Thymus (tissue), 11 donors: ENCODE measurements at regions not wholly inside any gene's neighbourhood (a gene's known extent, or its start where the extent isn't known, plus 50 kb on each side); places are given as distances from the start of the nearest gene placed in this dataset.

ENCODE experiments used
- DNase-seq, 9 donors: peaks; one replicate each; pipeline ENCODE4 v3.0.0-alpha.2; 2013; ENCODE audit warnings: low spot score in 9 of 9, low read depth in 6 of 9, missing footprints in 1 of 9
- H3K27ac ChIP-seq, 2 donors: one replicate each; pipeline ENCODE4 v1.5.1; 2013; ENCODE audit warnings: control low read depth in 1 of 2, low read depth in 1 of 2, low read length in 1 of 2, mild to moderate bottlenecking in 1 of 2, moderate library complexity in 1 of 2
- H3K27me3 ChIP-seq, 2 donors: one replicate each; pipeline ENCODE4 v1.5.1; 2013; ENCODE audit warnings: low read length in 1 of 2; ENCODE audit not compliant: control insufficient read depth in 2 of 2, insufficient read depth in 1 of 2
- H3K36me3 ChIP-seq, 2 donors: one replicate each; pipeline ENCODE4 v1.5.1; 2013; ENCODE audit warnings: low read length in 1 of 2, mild to moderate bottlenecking in 1 of 2, moderate library complexity in 1 of 2; ENCODE audit not compliant: control insufficient read depth in 2 of 2, insufficient read depth in 2 of 2
- H3K4me1 ChIP-seq, 2 donors: one replicate each; pipeline ENCODE4 v1.5.1; 2013; ENCODE audit warnings: low read length in 2 of 2; ENCODE audit not compliant: control insufficient read depth in 2 of 2, insufficient read depth in 2 of 2
- H3K4me3 ChIP-seq, 2 donors: one replicate each; pipeline ENCODE4 v1.5.1; 2013; ENCODE audit warnings: low read length in 2 of 2, control low read depth in 1 of 2, mild to moderate bottlenecking in 1 of 2
- H3K9me3 ChIP-seq, 2 donors: one replicate each; pipeline ENCODE4 v1.5.1; 2013; ENCODE audit warnings: low read length in 1 of 2, mild to moderate bottlenecking in 1 of 2; ENCODE audit not compliant: control insufficient read depth in 2 of 2, insufficient read depth in 1 of 2
- WGBS: extraction: QIAGEN DNeasy Blood & Tissue Kit; methylation state at CpG from one replicate; pipeline ENCODE4 v1.1.7; 2013; 5-methylcytosine and 5-hydroxymethylcytosine counted together
- donor health status: healthy.

- DNase-seq = no peak
- 80% methylated on average over 5 of the region's 5 CpGs for WGBS
- H3K4me1 ChIP-seq = no peaks in the 10 kb centered on the region
- no peaks in the 10 kb centered on the region for H3K36me3 ChIP-seq
- H3K9me3 ChIP-seq = no peaks in the 10 kb centered on the region
- H3K4me3 ChIP-seq = no peak overlapping the region
- H3K27me3 ChIP-seq = no peaks in the 10 kb centered on the region
- H3K27ac ChIP-seq = no peak overlapping the region
Observed at GRCh38 chr1:170284951-170285350, 139.2 kb downstream of the NTMT2 start.

- Histone ChIP-seq H3K4me3 (no peak overlapping the region), H3K4me1 (no peaks in the 10 kb centered on the region), H3K27me3 (no peaks in the 10 kb centered on the region), H3K27ac (no peak overlapping the region), H3K9me3 (no peaks in the 10 kb centered on the region), H3K36me3 (no peaks in the 10 kb centered on the region)
- DNase-seq = no peak
- 90% methylated on average over 3 of the region's 3 CpGs for WGBS
Observed at GRCh38 chr1:170288155-170288554, 142.4 kb downstream of the NTMT2 start.

- no peaks in the 10 kb centered on the region for H3K9me3 ChIP-seq
- no peaks in the 10 kb centered on the region for H3K27me3 ChIP-seq
- no peaks in the 10 kb centered on the region for H3K4me1 ChIP-seq
- no peaks in the 10 kb centered on the region for H3K36me3 ChIP-seq
- no peak overlapping the region for H3K27ac ChIP-seq
- no peak overlapping the region for H3K4me3 ChIP-seq
- WGBS = 91% methylated on average over 1 of the region's 1 CpG
- DNase-seq = no peak
Observed at GRCh38 chr1:170290276-170290675, 144.5 kb downstream of the NTMT2 start.

GRCh38 chr1:170290991-170291390, 145.2 kb downstream of the NTMT2 start:
- H3K27me3 ChIP-seq = no peaks in the 10 kb centered on the region
- no peak overlapping the region for H3K27ac ChIP-seq
- H3K9me3 ChIP-seq = no peaks in the 10 kb centered on the region
- H3K4me3 ChIP-seq = no peak overlapping the region
- no peaks in the 10 kb centered on the region for H3K4me1 ChIP-seq
- DNase-seq = no peak
- no peaks in the 10 kb centered on the region for H3K36me3 ChIP-seq
- 56% methylated on average over 1 of the region's 1 CpG for WGBS

- DNase-seq = no peak
- H3K36me3 ChIP-seq = no peaks in the 10 kb centered on the region
- no peaks in the 10 kb centered on the region for H3K9me3 ChIP-seq
- H3K4me1 ChIP-seq = no peaks in the 10 kb centered on the region
- H3K4me3 ChIP-seq = no peak overlapping the region
- WGBS = 96% methylated on average over 4 of the region's 4 CpGs
- H3K27me3 ChIP-seq = no peaks in the 10 kb centered on the region
- no peak overlapping the region for H3K27ac ChIP-seq
Observed at GRCh38 chr1:170291516-170291915, 145.8 kb downstream of the NTMT2 start.

GRCh38 chr1:170296211-170296610, 150.5 kb downstream of the NTMT2 start:
- H3K4me1 ChIP-seq = no peaks in the 10 kb centered on the region
- no peak for DNase-seq
- H3K27me3 ChIP-seq = no peaks in the 10 kb centered on the region
- no peak overlapping the region for H3K4me3 ChIP-seq
- no peak overlapping the region for H3K27ac ChIP-seq
- WGBS = 55% methylated on average over 3 of the region's 3 CpGs
- no peaks in the 10 kb centered on the region for H3K36me3 ChIP-seq
- H3K9me3 ChIP-seq = no peaks in the 10 kb centered on the region

GRCh38 chr1:170296642-170297041, 150.9 kb downstream of the NTMT2 start:
- H3K4me1 ChIP-seq = no peaks in the 10 kb centered on the region
- WGBS = 78% methylated on average over 2 of the region's 2 CpGs
- H3K36me3 ChIP-seq = no peaks in the 10 kb centered on the region
- H3K4me3 ChIP-seq = no peak overlapping the region
- no peaks in the 10 kb centered on the region for H3K27me3 ChIP-seq
- H3K27ac ChIP-seq = no peak overlapping the region
- DNase-seq = no peak
- no peaks in the 10 kb centered on the region for H3K9me3 ChIP-seq

- 97% methylated on average over 3 of the region's 3 CpGs for WGBS
Observed at GRCh38 chr1:170301596-170301995, 155.8 kb downstream of the NTMT2 start.

GRCh38 chr1:170303034-170303433, 157.3 kb downstream of the NTMT2 start:
- WGBS = 82% methylated on average over 1 of the region's 1 CpG

More at GRCh38 chr1:170301596-170301995, 155.8 kb downstream of the NTMT2 start:
- H3K27ac ChIP-seq = no peak overlapping the region
- no peaks in the 10 kb centered on the region for H3K27me3 ChIP-seq
- H3K36me3 ChIP-seq = no peaks in the 10 kb centered on the region
- H3K4me1 ChIP-seq = no peaks in the 10 kb centered on the region
- no peak overlapping the region for H3K4me3 ChIP-seq
- H3K9me3 ChIP-seq = no peaks in the 10 kb centered on the region
- no peak for DNase-seq

More at GRCh38 chr1:170303034-170303433, 157.3 kb downstream of the NTMT2 start:
- Histone ChIP-seq H3K27me3 (no peaks in the 10 kb centered on the region), H3K36me3 (no peaks in the 10 kb centered on the region), H3K27ac (no peak overlapping the region), H3K9me3 (no peaks in the 10 kb centered on the region), H3K4me1 (no peaks in the 10 kb centered on the region), H3K4me3 (no peak overlapping the region)
- no peak for DNase-seq
